Activated B cell treated with CpG ODN at 0.5 μM for 24 hours (primary cell): ENCODE measurements at regions not wholly inside any gene's neighbourhood (a gene's known extent, or its start where the extent isn't known, plus 50 kb on each side); places are given as distances from the start of the nearest gene placed in this dataset.

Experiments used
- ATAC-seq: fragments of 200-7000 bp; cut with Tn5 transposase; one replicate; pipeline ENCODE4 v1.10.0; 2021; ENCODE audit warnings: low read depth, mild to moderate bottlenecking, moderate library complexity
- CTCF ChIA-PET: fragments of 350-600 bp; sonication (Branson Sonifier 250); formaldehyde crosslinking; loops from one replicate; lab custom pipeline; 2021; ENCODE audit warnings: antibody characterized with exemption; lab: Charles Lee
- POLR2A ChIA-PET: fragments of 350-600 bp; sonication (Branson Sonifier 250); formaldehyde crosslinking; loops from one replicate; lab custom pipeline; 2021; ENCODE audit warnings: antibody characterized with exemption; lab: Charles Lee
- DNase-seq: peaks from one replicate; pipeline ENCODE4 v3.0.0; 2022
- H3K27ac Mint-ChIP-seq: one replicate; pipeline ENCODE4 v1.8.0; 2020; ENCODE audit warnings: mixed read lengths
- H3K27me3 Mint-ChIP-seq: one replicate; pipeline ENCODE4 v1.8.0; 2021; ENCODE audit warnings: mixed read lengths
- H3K36me3 Mint-ChIP-seq: one replicate; pipeline ENCODE4 v1.8.0; 2021; ENCODE audit warnings: low read depth, mixed read lengths
- H3K4me1 Mint-ChIP-seq: one replicate; pipeline ENCODE4 v1.8.0; 2021; ENCODE audit warnings: mixed read lengths
- H3K4me3 Mint-ChIP-seq: one replicate; pipeline ENCODE4 v1.8.0; 2020; ENCODE audit warnings: mild to moderate bottlenecking, mixed read lengths
- H3K9me3 Mint-ChIP-seq: one replicate; pipeline ENCODE4 v1.8.0; 2020; ENCODE audit warnings: mixed read lengths
- intact Hi-C: fragments of 100-400 bp; cut with micrococcal nuclease; formaldehyde crosslinking; loops from one replicate; pipeline ENCODE4 v1.15.1; 2024
- TF ChIP-seq, protein P1 (sequence below): fragments of 200-600 bp; IDR thresholded peaks from one replicate; pipeline ENCODE4 v1.8.0; 2022; ENCODE audit warnings: antibody characterized with exemption, mild to moderate bottlenecking

DNA sequence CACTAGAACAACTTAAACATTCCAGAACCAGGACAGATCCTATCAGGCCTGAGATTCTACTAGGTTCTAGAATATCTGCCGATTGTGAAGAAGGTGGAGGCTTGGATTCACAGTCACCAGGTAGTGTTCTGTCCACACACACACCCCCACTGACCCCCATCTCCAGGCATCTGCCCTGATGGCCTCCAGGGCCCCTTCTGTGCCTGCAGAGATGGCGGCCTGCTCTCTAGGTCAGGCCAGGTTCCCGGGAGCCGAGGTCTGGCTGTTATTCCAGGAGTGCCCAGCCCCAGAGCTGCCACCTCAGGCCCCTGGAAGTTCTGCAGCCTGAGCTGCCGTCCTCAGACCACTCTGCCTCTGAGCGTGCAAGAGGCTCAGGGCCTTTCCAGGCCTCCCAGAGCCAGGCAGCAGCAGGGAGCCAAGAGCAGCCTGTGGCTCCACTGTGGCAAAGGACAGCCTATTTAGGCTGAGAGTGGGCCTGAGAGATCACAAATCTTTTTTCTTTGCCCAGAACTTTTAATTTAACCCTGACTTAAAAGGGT lies 96.2 kb upstream of the ASAP2 start:
- TF ChIP-seq, protein P1, sequence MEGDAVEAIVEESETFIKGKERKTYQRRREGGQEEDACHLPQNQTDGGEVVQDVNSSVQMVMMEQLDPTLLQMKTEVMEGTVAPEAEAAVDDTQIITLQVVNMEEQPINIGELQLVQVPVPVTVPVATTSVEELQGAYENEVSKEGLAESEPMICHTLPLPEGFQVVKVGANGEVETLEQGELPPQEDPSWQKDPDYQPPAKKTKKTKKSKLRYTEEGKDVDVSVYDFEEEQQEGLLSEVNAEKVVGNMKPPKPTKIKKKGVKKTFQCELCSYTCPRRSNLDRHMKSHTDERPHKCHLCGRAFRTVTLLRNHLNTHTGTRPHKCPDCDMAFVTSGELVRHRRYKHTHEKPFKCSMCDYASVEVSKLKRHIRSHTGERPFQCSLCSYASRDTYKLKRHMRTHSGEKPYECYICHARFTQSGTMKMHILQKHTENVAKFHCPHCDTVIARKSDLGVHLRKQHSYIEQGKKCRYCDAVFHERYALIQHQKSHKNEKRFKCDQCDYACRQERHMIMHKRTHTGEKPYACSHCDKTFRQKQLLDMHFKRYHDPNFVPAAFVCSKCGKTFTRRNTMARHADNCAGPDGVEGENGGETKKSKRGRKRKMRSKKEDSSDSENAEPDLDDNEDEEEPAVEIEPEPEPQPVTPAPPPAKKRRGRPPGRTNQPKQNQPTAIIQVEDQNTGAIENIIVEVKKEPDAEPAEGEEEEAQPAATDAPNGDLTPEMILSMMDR, result no peak
- CTCF ChIA-PET, result no interaction called here
- peaks cover 4% of the 10 kb centered on the region for H3K27me3 Mint-ChIP-seq
- POLR2A ChIA-PET, result no interaction called here
- H3K9me3 Mint-ChIP-seq, result no peaks in the 10 kb centered on the region
- H3K27ac Mint-ChIP-seq, result no peak overlapping the region
- no peaks in the 10 kb centered on the region for H3K4me1 Mint-ChIP-seq
- intact Hi-C loops, result no loop called here
- ATAC-seq (no peak), DNase-seq (no peak)
- no peaks in the 10 kb centered on the region for H3K36me3 Mint-ChIP-seq
- no peak overlapping the region for H3K4me3 Mint-ChIP-seq

DNA sequence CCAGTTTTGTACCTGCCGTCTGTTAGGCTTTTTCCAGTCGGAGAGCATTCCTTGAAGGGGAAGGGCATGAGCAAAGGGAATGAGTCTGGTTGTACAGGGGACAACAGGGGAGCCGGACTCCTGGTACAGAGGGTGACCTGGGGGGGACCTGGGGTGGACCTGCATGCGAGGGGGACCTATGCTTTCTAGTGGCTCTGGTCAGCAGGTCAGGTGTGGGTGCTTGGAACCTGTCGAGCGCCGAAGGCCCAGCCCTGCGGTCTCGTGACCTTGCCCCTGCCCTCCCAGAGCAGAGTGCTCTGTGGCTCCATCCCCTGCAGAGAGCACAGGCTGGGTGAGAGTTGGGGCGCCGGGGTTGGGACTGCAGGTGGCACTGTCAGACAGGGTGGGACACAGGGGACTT lies 96.7 kb upstream of the ASAP2 start:
- TF ChIP-seq, protein P1, result no peak
- no peak overlapping the region for H3K4me3 Mint-ChIP-seq
- ChIA-PET POLR2A (no interaction called here), CTCF (no interaction called here)
- no peaks in the 10 kb centered on the region for H3K4me1 Mint-ChIP-seq
- no peak overlapping the region for H3K27ac Mint-ChIP-seq
- no peaks in the 10 kb centered on the region for H3K9me3 Mint-ChIP-seq
- H3K27me3 Mint-ChIP-seq, result peaks cover 4% of the 10 kb centered on the region
- no peaks in the 10 kb centered on the region for H3K36me3 Mint-ChIP-seq
- ATAC-seq (no peak), DNase-seq (no peak)
- intact Hi-C loops, result no loop called here

DNA sequence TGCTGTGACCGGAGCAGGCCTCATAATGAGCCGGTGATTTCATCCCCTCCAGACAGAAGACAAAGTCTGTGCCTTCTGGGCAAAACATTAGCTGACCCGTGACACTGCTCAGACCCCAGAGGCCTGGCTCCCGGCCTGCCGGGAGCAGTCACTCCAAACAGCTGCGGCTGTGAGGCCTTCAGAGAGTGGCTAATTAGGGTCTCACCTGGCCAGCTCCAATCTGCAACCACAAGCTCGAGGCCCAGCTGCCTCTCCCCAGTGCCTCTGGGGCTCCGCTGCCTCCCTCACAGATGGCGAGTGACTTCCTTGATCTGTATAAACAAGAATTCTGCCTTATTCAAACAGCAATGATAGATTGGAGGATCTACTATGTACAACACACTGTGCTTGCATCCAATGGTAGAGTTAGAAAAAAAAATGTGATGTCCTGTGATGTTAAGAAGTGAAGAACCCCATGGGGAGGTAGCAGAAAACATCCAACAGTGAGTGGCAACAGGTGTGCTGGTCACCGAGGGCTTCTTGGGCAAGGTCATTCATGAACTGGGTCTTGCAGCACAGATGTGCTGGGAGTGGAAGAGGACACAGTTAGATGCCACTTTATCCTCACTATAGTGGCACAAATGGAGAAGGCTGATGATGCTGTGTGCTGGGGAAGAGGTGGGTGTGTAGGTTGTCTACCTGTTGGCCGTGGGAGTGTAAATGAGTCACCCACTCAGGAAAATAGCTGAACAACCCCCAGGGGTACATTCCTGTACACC lies 98.2 kb upstream of the ASAP2 start:
- TF ChIP-seq, protein P1, result no peak
- ATAC-seq, result no peak
- intact Hi-C loops, result no loop called here
- Mint-ChIP-seq H3K27me3 (peaks cover 4% of the 10 kb centered on the region), H3K36me3 (no peaks in the 10 kb centered on the region), H3K4me1 (no peaks in the 10 kb centered on the region), H3K27ac (no peak overlapping the region), H3K4me3 (no peak overlapping the region), H3K9me3 (no peaks in the 10 kb centered on the region)
- POLR2A ChIA-PET, result no interaction called here
- no peak for DNase-seq
- CTCF ChIA-PET, result no interaction called here

DNA sequence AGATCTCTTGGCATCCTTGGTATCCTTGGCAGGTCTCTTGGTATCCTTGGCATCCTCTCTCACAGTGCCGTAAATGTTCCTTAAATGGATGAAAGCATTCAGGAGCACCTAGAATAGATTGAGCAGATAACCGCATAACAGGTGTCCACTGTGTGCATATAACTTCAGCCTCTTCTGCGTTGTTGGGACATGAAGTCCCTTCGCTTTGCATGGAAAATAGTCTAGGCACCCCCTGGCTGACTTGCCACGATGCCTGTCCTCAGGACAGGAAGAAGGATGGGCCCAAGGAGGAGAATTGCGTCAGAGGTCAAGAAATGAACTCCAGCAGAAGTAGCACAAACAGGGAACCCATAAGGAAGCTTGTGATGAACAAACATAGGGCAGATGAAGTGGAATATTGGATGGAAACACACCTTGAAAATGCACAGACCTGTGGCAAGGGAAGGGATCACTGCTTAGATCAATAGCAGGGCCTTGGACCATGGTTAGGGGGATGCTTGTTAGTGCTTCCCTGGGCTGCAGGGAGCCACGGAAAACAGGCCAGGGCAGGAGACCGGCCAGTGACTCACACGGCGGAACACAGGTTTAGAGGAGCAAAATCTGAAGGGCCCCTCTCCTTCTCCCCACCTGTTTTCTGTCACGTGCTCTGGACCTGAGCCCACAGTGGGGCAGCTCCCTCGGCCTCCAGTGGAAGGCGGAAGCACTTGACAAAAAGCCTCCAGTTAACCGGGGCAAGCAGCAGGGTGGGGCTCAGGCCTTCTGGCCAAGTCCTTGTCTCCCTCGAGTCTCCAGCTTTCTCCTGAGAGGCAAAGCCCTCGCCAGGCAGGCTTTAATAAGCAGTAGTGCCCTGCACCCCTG lies 99.2 kb upstream of the ASAP2 start:
- ChIA-PET CTCF (no interaction called here), POLR2A (no interaction called here)
- H3K27me3 Mint-ChIP-seq, result peaks cover 4% of the 10 kb centered on the region
- H3K27ac Mint-ChIP-seq, result no peak overlapping the region
- TF ChIP-seq, protein P1, result no peak
- H3K4me3 Mint-ChIP-seq, result no peak overlapping the region
- no peak for DNase-seq
- no peaks in the 10 kb centered on the region for H3K9me3 Mint-ChIP-seq
- no peaks in the 10 kb centered on the region for H3K4me1 Mint-ChIP-seq
- no peaks in the 10 kb centered on the region for H3K36me3 Mint-ChIP-seq
- no peak for ATAC-seq
- intact Hi-C loops, result no loop called here
